DMS114 treated with DMSO at 0.1 percent for 48 hours (cell line): ENCODE measurements at regions not wholly inside any gene's neighbourhood (a gene's known extent, or its start where the extent isn't known, plus 50 kb on each side); places are given as distances from the start of the nearest gene placed in this dataset.

Experiments used
- DNase-seq: peaks from one replicate; lab custom pipeline; 2025; ENCODE audit not compliant: unreplicated experiment; lab: John Stamatoyannopoulos, UW

- no peak for DNase-seq
Measured at GRCh38 chr13:105278943-105279381, 1256.5 kb downstream of the EFNB2 start.

GRCh38 chr13:105276571-105276970 is 1258.9 kb downstream of the EFNB2 start:
- DNase-seq = no peak

GRCh38 chr13:105273665-105274222 is 1261.7 kb downstream of the EFNB2 start:
- DNase-seq = no peak

- DNase-seq = no peak
Measured at GRCh38 chr13:105272660-105273631, 1262.5 kb downstream of the EFNB2 start.

GRCh38 chr13:105266615-105267014 is 1268.8 kb downstream of the EFNB2 start:
- DNase-seq = no peak

GRCh38 chr13:105262579-105262978 is 1272.9 kb downstream of the EFNB2 start:
- DNase-seq = no peak

GRCh38 chr13:105259426-105259825 is 1276.0 kb downstream of the EFNB2 start:
- no peak for DNase-seq

- no peak for DNase-seq
Measured at GRCh38 chr13:105255472-105255871, 1280.0 kb downstream of the EFNB2 start.

GRCh38 chr13:105251293-105251692 is 1284.2 kb downstream of the EFNB2 start:
- DNase-seq = no peak

- DNase-seq = no peak
Measured at GRCh38 chr13:105247830-105248229, 1287.6 kb downstream of the EFNB2 start.

- no peak for DNase-seq
Measured at GRCh38 chr13:105240371-105240770, 1295.1 kb downstream of the EFNB2 start.

- no peak for DNase-seq
Measured at GRCh38 chr13:105232439-105232838, 1303.0 kb downstream of the EFNB2 start.

- no peak for DNase-seq
Measured at GRCh38 chr13:105232006-105232405, 1303.5 kb downstream of the EFNB2 start.

- no peak for DNase-seq
Measured at GRCh38 chr13:105231579-105231978, 1303.9 kb downstream of the EFNB2 start.

GRCh38 chr13:105220881-105221280 is 1314.6 kb downstream of the EFNB2 start:
- no peak for DNase-seq

GRCh38 chr13:105220063-105220462 is 1315.4 kb downstream of the EFNB2 start:
- DNase-seq = no peak

- no peak for DNase-seq
Measured at GRCh38 chr13:105219651-105220050, 1315.8 kb downstream of the EFNB2 start.

- DNase-seq = no peak
Measured at GRCh38 chr13:105213512-105213911, 1322.0 kb downstream of the EFNB2 start.

- no peak for DNase-seq
Measured at GRCh38 chr13:105207572-105208293, 1327.7 kb downstream of the EFNB2 start.

- no peak for DNase-seq
Measured at GRCh38 chr13:105202354-105202753, 1333.1 kb downstream of the EFNB2 start.

GRCh38 chr13:105201351-105201750 is 1334.1 kb downstream of the EFNB2 start:
- no peak for DNase-seq

- DNase-seq = no peak
Measured at GRCh38 chr13:105200181-105200580, 1335.3 kb downstream of the EFNB2 start.
